ENCODE measurements at regions not wholly inside any gene's neighbourhood (a gene's known extent, or its start where the extent isn't known, plus 50 kb on each side); places are given as distances from the start of the nearest gene placed in this dataset.
A peak's percentile ranks its signal among the peaks of the same experiment; 100 is the strongest.

GRCh38 chr6:144897441-144897921 lies 612.3 kb downstream of the UTRN start:
- Histone ChIP-seq H3K4me3 (replicated peaks in 1 of 3; ENCODE audit: insufficient read depth in 1 of 3, low read depth in 2 of 3, low read length in 3 of 3) (no peak overlapping the region), H3K4me1 (ENCODE audit: insufficient read depth, low read length) (0 out of 2 replicates have a peak, but pooled peaks cover 8% of the 10 kb centered on the region), H4K20me1 (ENCODE audit: insufficient read depth, low read length) (no peaks in the 10 kb centered on the region), H3K9me3 (ENCODE audit: low read length) (no peaks in the 10 kb centered on the region), H3K27ac (ENCODE audit: extremely low read length, insufficient read depth, low read length) (no peak overlapping the region), H3K36me3 (replicated peaks in 1 of 2; ENCODE audit: control insufficient read depth in 1 of 2, insufficient read depth in 2 of 2, low read length in 2 of 2) (no peaks in the 10 kb centered on the region), H3K27me3 (ENCODE audit: control insufficient read depth in 1 of 2, insufficient read depth in 2 of 2, low read length in 2 of 2) (no peaks in the 10 kb centered on the region), H3K79me2 (ENCODE audit: insufficient read depth, low read length) (no peaks in the 10 kb centered on the region), H3K4me2 (ENCODE audit: low read depth, low read length) (no peak overlapping the region), H3K9ac (ENCODE audit: insufficient read depth, low read depth, low read length) (no peak overlapping the region), H2AFZ (ENCODE audit: low read length) (no peak overlapping the region)
- TF ChIP-seq SKI (IDR thresholded peaks at IDR 0.05; ENCODE audit: partially characterized antibody), result peak; percentile 31
- TF ChIP-seq, protein P1, sequence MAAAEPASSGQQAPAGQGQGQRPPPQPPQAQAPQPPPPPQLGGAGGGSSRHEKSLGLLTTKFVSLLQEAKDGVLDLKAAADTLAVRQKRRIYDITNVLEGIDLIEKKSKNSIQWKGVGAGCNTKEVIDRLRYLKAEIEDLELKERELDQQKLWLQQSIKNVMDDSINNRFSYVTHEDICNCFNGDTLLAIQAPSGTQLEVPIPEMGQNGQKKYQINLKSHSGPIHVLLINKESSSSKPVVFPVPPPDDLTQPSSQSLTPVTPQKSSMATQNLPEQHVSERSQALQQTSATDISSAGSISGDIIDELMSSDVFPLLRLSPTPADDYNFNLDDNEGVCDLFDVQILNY (CRISPR knock-in tag; conservative IDR thresholded peaks at IDR 0.05), result no peak
- 6% methylated on average over 4 of the region's 4 CpGs for WGBS (ENCODE audit: low lambda C conversion rate)
- DNase-seq (ENCODE audit: low spot score), result no peak
- ChIA-PET POLR2A (no interaction called here), CTCF (ENCODE audit: low intra/inter-chr PET ratio, low total read pairs) (no interaction called here)
- FAIRE-seq, result no peak
- intact Hi-C loops (cut with micrococcal nuclease; ENCODE audit: unreplicated experiment) (no loop called here), in situ Hi-C loops (cut with HindIII; ENCODE audit: extremely low pct_ligation_motif_present, low pct_unique_long_range_greater_than_20kb) (no loop called here)
- no TSS peak for BruUV-seq (replicated peaks)
- ATAC-seq, result peak; percentile 31; the same call in 2 of the 3 replicates

- peak; percentile 15 for FAIRE-seq
- Histone ChIP-seq H3K27ac (ENCODE audit: extremely low read length, insufficient read depth, low read length) (no peak overlapping the region), H3K4me1 (ENCODE audit: insufficient read depth, low read length) (0 out of 2 replicates have a peak, but pooled peaks cover 8% of the 10 kb centered on the region), H3K4me2 (ENCODE audit: low read depth, low read length) (no peak overlapping the region), H3K4me3 (replicated peaks in 1 of 3; ENCODE audit: insufficient read depth in 1 of 3, low read depth in 2 of 3, low read length in 3 of 3) (no peak overlapping the region), H4K20me1 (ENCODE audit: insufficient read depth, low read length) (no peaks in the 10 kb centered on the region), H3K9ac (ENCODE audit: insufficient read depth, low read depth, low read length) (no peak overlapping the region), H3K79me2 (ENCODE audit: insufficient read depth, low read length) (no peaks in the 10 kb centered on the region), H3K36me3 (replicated peaks in 1 of 2; ENCODE audit: control insufficient read depth in 1 of 2, insufficient read depth in 2 of 2, low read length in 2 of 2) (no peaks in the 10 kb centered on the region), H3K9me3 (ENCODE audit: low read length) (no peaks in the 10 kb centered on the region), H2AFZ (ENCODE audit: low read length) (no peak overlapping the region), H3K27me3 (ENCODE audit: control insufficient read depth in 1 of 2, insufficient read depth in 2 of 2, low read length in 2 of 2) (no peaks in the 10 kb centered on the region)
- in situ Hi-C loops (cut with HindIII; ENCODE audit: extremely low pct_ligation_motif_present, low pct_unique_long_range_greater_than_20kb) (no loop called here), intact Hi-C loops (cut with micrococcal nuclease; ENCODE audit: unreplicated experiment) (no loop called here)
- no peak for ATAC-seq
- WGBS (ENCODE audit: low lambda C conversion rate), result under 1% methylated on average over 3 of the region's 3 CpGs
- TF ChIP-seq HDAC6 (IDR thresholded peaks at IDR 0.05; ENCODE audit: low read depth, low read length) (no peak), KDM6A (CRISPR knock-in tag; IDR thresholded peaks at IDR 0.05; ENCODE audit: low read depth) (no peak)
- ChIA-PET POLR2A (no interaction called here), CTCF (ENCODE audit: low intra/inter-chr PET ratio, low total read pairs) (no interaction called here)
- no TSS peak for BruUV-seq (replicated peaks)
- DNase-seq (ENCODE audit: low spot score), result no peak
Measured at GRCh38 chr6:144898052-144898689, 613.0 kb downstream of the UTRN start.

Measured in HepG2 (cell line).